ENCODE measurements at regions not wholly inside any gene's neighbourhood (a gene's known extent, or its start where the extent isn't known, plus 50 kb on each side); places are given as distances from the start of the nearest gene placed in this dataset.

DNA sequence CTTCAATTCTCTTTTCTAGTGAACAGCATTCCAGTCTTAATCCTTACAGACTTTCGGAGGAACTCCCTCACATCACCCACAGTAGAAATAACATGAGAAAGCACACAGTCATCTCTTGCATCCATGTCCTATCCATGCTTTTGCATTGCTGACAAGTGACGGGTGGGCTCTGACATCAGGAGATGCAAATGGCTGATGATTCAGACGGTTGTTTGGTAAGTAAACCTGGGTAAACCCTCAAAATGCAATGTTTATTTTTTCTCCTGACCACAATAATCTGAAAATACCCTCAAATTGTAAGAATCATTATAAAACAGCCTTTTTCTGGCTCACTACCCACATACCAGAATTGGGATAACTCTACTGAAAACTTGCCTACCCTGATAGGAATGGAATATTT lies 792.0 kb downstream of the MAFB start:
- no peak overlapping the region for H2BK5ac ChIP-seq (ENCODE audit: low read length)
- no peak overlapping the region for H2AK5ac ChIP-seq (ENCODE audit: low read depth, low read length)
- no peak overlapping the region for H3K9ac ChIP-seq (ENCODE audit: low read depth, low read length, poor library complexity)
- no peak overlapping the region for H3K18ac ChIP-seq (ENCODE audit: low read length)
- H3K27ac ChIP-seq (replicated peaks; ENCODE audit: low read length) = no peak overlapping the region
- no peak overlapping the region for H4K91ac ChIP-seq (ENCODE audit: low read depth, low read length, poor library complexity)
- no CpG with 5 or more reads among the region's 3 CpGs for WGBS, 2 donors (ENCODE audit: extremely low coverage in 2 of 2, insufficient read length in 2 of 2, insufficient replicate concordance in 1 of 2)
- no peak overlapping the region for H3K4ac ChIP-seq (ENCODE audit: low read length)
- H3K23ac ChIP-seq (ENCODE audit: low read depth, low read length, poor library complexity) = no peak overlapping the region
- peaks cover 0 to 1% of the 10 kb centered on the region in 2 donors for H3K4me1 ChIP-seq (ENCODE audit: control insufficient read depth in 2 of 2, insufficient read depth in 1 of 2, low read depth in 1 of 2, low read length in 2 of 2)
- no peaks in the 10 kb centered on the region for H3K27me3 ChIP-seq (ENCODE audit: control insufficient read depth in 3 of 3, insufficient read depth in 3 of 3, low read depth in 1 of 3, low read length in 3 of 3)
- H2AFZ ChIP-seq (ENCODE audit: low read length) = no peak overlapping the region
- no peak overlapping the region for H2BK120ac ChIP-seq (ENCODE audit: low read depth, low read length)
- H3K79me1 ChIP-seq (ENCODE audit: low read depth, low read length) = no peaks in the 10 kb centered on the region
- DNase-seq (ENCODE audit: low spot score) = no peak
- H3K4me3 ChIP-seq (ENCODE audit: low read length in 2 of 2) = no peak overlapping the region
- no peak overlapping the region for H2BK15ac ChIP-seq (ENCODE audit: low read length)
- H2BK12ac ChIP-seq (ENCODE audit: low read length) = no peak overlapping the region
- no peaks in the 10 kb centered on the region for H3K36me3 ChIP-seq (replicated peaks in 1 of 2; ENCODE audit: control insufficient read depth in 2 of 2, insufficient read depth in 2 of 2, low read length in 2 of 2)
- H3K4me2 ChIP-seq (ENCODE audit: insufficient read depth, low read length, poor library complexity, severe bottlenecking) = no peak overlapping the region
- no peak overlapping the region for H4K8ac ChIP-seq (ENCODE audit: low read depth, low read length)
- no peak overlapping the region for H3K14ac ChIP-seq (ENCODE audit: low read length)
- H3K9me3 ChIP-seq (replicated peaks in 1 of 2; ENCODE audit: control insufficient read depth in 2 of 2, insufficient read depth in 1 of 2, low read depth in 1 of 2, low read length in 2 of 2) = no peaks in the 10 kb centered on the region

DNA sequence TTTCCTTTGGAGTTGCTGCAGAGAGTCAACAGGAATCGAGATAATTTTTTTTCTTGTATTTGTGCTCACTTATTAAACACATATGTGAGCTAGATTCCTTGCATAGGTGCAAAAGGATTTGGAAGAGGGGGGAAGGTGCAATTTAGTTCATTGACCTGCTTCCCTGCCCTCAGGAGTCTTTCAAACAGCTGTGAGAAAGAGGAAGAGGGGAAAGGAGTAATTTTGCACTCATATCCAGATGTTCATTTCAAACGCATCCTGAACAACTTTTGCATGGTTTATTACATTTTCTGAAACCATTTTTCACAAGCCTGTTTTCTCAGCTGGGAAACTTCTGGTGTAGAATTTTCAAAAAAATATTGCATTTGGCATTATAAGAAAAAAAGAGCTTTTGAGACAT lies 795.0 kb downstream of the MAFB start:
- Histone ChIP-seq H3K4ac (ENCODE audit: low read length) (no peak overlapping the region), H3K4me1 (ENCODE audit: control insufficient read depth in 2 of 2, insufficient read depth in 1 of 2, low read depth in 1 of 2, low read length in 2 of 2) (peaks cover 0 to 1% of the 10 kb centered on the region in 2 donors), H3K79me1 (ENCODE audit: low read depth, low read length) (no peaks in the 10 kb centered on the region), H3K27me3 (ENCODE audit: control insufficient read depth in 3 of 3, insufficient read depth in 3 of 3, low read depth in 1 of 3, low read length in 3 of 3) (no peaks in the 10 kb centered on the region), H2BK120ac (ENCODE audit: low read depth, low read length) (no peak overlapping the region), H3K18ac (ENCODE audit: low read length) (no peak overlapping the region), H3K4me3 (ENCODE audit: low read length in 2 of 2) (no peak overlapping the region), H2BK15ac (ENCODE audit: low read length) (no peak overlapping the region), H2AK5ac (ENCODE audit: low read depth, low read length) (no peak overlapping the region), H2BK5ac (ENCODE audit: low read length) (no peak overlapping the region), H3K9me3 (replicated peaks in 1 of 2; ENCODE audit: control insufficient read depth in 2 of 2, insufficient read depth in 1 of 2, low read depth in 1 of 2, low read length in 2 of 2) (no peaks in the 10 kb centered on the region), H3K36me3 (replicated peaks in 1 of 2; ENCODE audit: control insufficient read depth in 2 of 2, insufficient read depth in 2 of 2, low read length in 2 of 2) (no peaks in the 10 kb centered on the region), H3K27ac (replicated peaks; ENCODE audit: low read length) (no peak overlapping the region), H4K91ac (ENCODE audit: low read depth, low read length, poor library complexity) (no peak overlapping the region), H3K14ac (ENCODE audit: low read length) (no peak overlapping the region), H3K9ac (ENCODE audit: low read depth, low read length, poor library complexity) (no peak overlapping the region), H3K23ac (ENCODE audit: low read depth, low read length, poor library complexity) (no peak overlapping the region), H3K4me2 (ENCODE audit: insufficient read depth, low read length, poor library complexity, severe bottlenecking) (no peak overlapping the region), H2AFZ (ENCODE audit: low read length) (no peak overlapping the region), H4K8ac (ENCODE audit: low read depth, low read length) (no peak overlapping the region), H2BK12ac (ENCODE audit: low read length) (no peak overlapping the region)
- no peak for DNase-seq (ENCODE audit: low spot score)
- no CpG with 5 or more reads among the region's 2 CpGs for WGBS, 2 donors (ENCODE audit: extremely low coverage in 2 of 2, insufficient read length in 2 of 2, insufficient replicate concordance in 1 of 2)

DNA sequence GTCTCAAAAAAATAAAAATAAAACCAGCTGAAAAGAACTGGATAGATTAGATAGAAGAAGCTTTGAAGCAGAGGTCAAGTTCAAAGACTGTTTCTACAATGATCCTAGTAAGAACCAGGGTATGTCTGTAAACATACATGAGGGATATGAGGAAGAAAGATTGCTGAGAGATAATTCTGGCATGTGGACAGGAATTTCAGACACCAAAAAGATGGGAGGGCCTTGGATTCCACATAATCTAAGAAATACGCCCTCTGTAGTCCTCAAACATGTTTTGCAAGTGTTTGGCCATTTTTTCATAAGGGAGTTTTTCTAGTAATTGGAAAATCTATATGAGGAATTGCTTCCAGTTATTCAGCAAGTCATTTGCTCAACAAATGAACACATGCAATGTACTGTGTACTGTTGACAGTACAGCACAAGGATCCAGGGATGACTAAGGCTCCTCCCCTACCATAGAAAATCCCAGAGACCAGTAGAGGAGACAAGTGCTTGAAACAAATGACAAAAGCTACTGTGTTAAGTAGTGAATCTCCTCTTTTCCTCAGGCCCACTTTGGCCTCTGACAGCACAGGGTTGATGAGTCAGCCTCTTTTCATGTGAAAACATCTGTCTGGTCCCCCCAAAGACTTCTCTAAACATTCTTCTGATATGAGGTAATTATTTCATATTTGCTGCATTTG lies 795.9 kb downstream of the MAFB start:
- no peak for DNase-seq (ENCODE audit: low spot score)
- no CpG with 5 or more reads among the region's 1 CpG for WGBS, 2 donors (ENCODE audit: extremely low coverage in 2 of 2, insufficient read length in 2 of 2, insufficient replicate concordance in 1 of 2)
- no peak overlapping the region for H3K27ac ChIP-seq (replicated peaks; ENCODE audit: low read length)

DNA sequence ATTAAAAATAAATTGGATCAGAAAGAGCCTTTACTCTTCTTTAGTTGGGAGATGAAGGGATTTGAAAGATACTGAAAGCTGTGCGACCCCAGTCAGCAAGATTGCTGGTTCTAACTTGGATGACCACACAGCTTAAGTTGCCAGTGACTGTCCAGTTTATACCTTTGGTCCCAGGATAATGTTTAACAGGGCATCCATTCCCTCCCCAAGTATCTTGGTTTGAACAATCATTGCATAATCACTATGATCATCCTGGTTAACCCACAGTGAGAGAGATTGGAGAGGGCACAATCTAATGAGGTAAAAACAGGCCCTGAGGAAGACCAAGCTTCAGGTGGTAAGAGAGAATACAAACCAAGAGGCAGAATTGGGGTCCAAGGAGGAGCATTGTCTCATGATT lies 798.3 kb downstream of the MAFB start:
- no peak overlapping the region for H3K9ac ChIP-seq (ENCODE audit: low read depth, low read length, poor library complexity)
- no peak overlapping the region for H2BK120ac ChIP-seq (ENCODE audit: low read depth, low read length)
- no peaks in the 10 kb centered on the region for H3K9me3 ChIP-seq (replicated peaks in 1 of 2; ENCODE audit: control insufficient read depth in 2 of 2, insufficient read depth in 1 of 2, low read depth in 1 of 2, low read length in 2 of 2)
- H3K18ac ChIP-seq (ENCODE audit: low read length) = no peak overlapping the region
- H3K36me3 ChIP-seq (replicated peaks in 1 of 2; ENCODE audit: control insufficient read depth in 2 of 2, insufficient read depth in 2 of 2, low read length in 2 of 2) = no peaks in the 10 kb centered on the region
- H3K4ac ChIP-seq (ENCODE audit: low read length) = no peak overlapping the region
- H2BK15ac ChIP-seq (ENCODE audit: low read length) = no peak overlapping the region
- no peak overlapping the region for H2BK12ac ChIP-seq (ENCODE audit: low read length)
- H2BK5ac ChIP-seq (ENCODE audit: low read length) = no peak overlapping the region
- H3K4me2 ChIP-seq (ENCODE audit: insufficient read depth, low read length, poor library complexity, severe bottlenecking) = no peak overlapping the region
- no peak overlapping the region for H2AFZ ChIP-seq (ENCODE audit: low read length)
- H2AK5ac ChIP-seq (ENCODE audit: low read depth, low read length) = no peak overlapping the region
- H3K27ac ChIP-seq (replicated peaks; ENCODE audit: low read length) = no peak overlapping the region
- H4K8ac ChIP-seq (ENCODE audit: low read depth, low read length) = no peak overlapping the region
- no peaks in the 10 kb centered on the region for H3K79me1 ChIP-seq (ENCODE audit: low read depth, low read length)
- H3K4me1 ChIP-seq (ENCODE audit: control insufficient read depth in 2 of 2, insufficient read depth in 1 of 2, low read depth in 1 of 2, low read length in 2 of 2) = peaks cover 0 to 2% of the 10 kb centered on the region in 2 donors
- no peak overlapping the region for H3K4me3 ChIP-seq (ENCODE audit: low read length in 2 of 2)
- DNase-seq (ENCODE audit: low spot score) = no peak
- H3K27me3 ChIP-seq (ENCODE audit: control insufficient read depth in 3 of 3, insufficient read depth in 3 of 3, low read depth in 1 of 3, low read length in 3 of 3) = no peaks in the 10 kb centered on the region
- H3K23ac ChIP-seq (ENCODE audit: low read depth, low read length, poor library complexity) = no peak overlapping the region
- H4K91ac ChIP-seq (ENCODE audit: low read depth, low read length, poor library complexity) = no peak overlapping the region
- H3K14ac ChIP-seq (ENCODE audit: low read length) = no peak overlapping the region
- no CpG with 5 or more reads among the region's 1 CpG for WGBS, 2 donors (ENCODE audit: extremely low coverage in 2 of 2, insufficient read length in 2 of 2, insufficient replicate concordance in 1 of 2)

More for the DNA sequence above, 795.9 kb downstream of the MAFB start:
- H4K91ac ChIP-seq (ENCODE audit: low read depth, low read length, poor library complexity) = no peak overlapping the region
- no peak overlapping the region for H3K18ac ChIP-seq (ENCODE audit: low read length)
- no peaks in the 10 kb centered on the region for H3K36me3 ChIP-seq (replicated peaks in 1 of 2; ENCODE audit: control insufficient read depth in 2 of 2, insufficient read depth in 2 of 2, low read length in 2 of 2)
- no peak overlapping the region for H4K8ac ChIP-seq (ENCODE audit: low read depth, low read length)
- no peak overlapping the region for H3K9ac ChIP-seq (ENCODE audit: low read depth, low read length, poor library complexity)
- H2BK12ac ChIP-seq (ENCODE audit: low read length) = no peak overlapping the region
- H3K79me1 ChIP-seq (ENCODE audit: low read depth, low read length) = no peaks in the 10 kb centered on the region
- H3K4ac ChIP-seq (ENCODE audit: low read length) = no peak overlapping the region
- no peak overlapping the region for H2BK15ac ChIP-seq (ENCODE audit: low read length)
- H3K9me3 ChIP-seq (replicated peaks in 1 of 2; ENCODE audit: control insufficient read depth in 2 of 2, insufficient read depth in 1 of 2, low read depth in 1 of 2, low read length in 2 of 2) = no peaks in the 10 kb centered on the region
- no peak overlapping the region for H2BK120ac ChIP-seq (ENCODE audit: low read depth, low read length)
- H2BK5ac ChIP-seq (ENCODE audit: low read length) = no peak overlapping the region
- no peak overlapping the region for H3K14ac ChIP-seq (ENCODE audit: low read length)
- H3K4me1 ChIP-seq (ENCODE audit: control insufficient read depth in 2 of 2, insufficient read depth in 1 of 2, low read depth in 1 of 2, low read length in 2 of 2) = peaks cover 0 to 1% of the 10 kb centered on the region in 2 donors
- no peak overlapping the region for H3K4me2 ChIP-seq (ENCODE audit: insufficient read depth, low read length, poor library complexity, severe bottlenecking)
- H3K27me3 ChIP-seq (ENCODE audit: control insufficient read depth in 3 of 3, insufficient read depth in 3 of 3, low read depth in 1 of 3, low read length in 3 of 3) = no peaks in the 10 kb centered on the region
- no peak overlapping the region for H3K4me3 ChIP-seq (ENCODE audit: low read length in 2 of 2)
- H2AK5ac ChIP-seq (ENCODE audit: low read depth, low read length) = no peak overlapping the region
- H2AFZ ChIP-seq (ENCODE audit: low read length) = no peak overlapping the region
- no peak overlapping the region for H3K23ac ChIP-seq (ENCODE audit: low read depth, low read length, poor library complexity)

Measured in neuronal stem cell (in vitro differentiated cells).